Panc1 (cell line): ENCODE measurements at regions not wholly inside any gene's neighbourhood (a gene's known extent, or its start where the extent isn't known, plus 50 kb on each side); places are given as distances from the start of the nearest gene placed in this dataset.

Source experiments
- ATAC-seq: fragments of 200-7000 bp; cut with Tn5 transposase; 2 replicates; pipeline ENCODE4 v1.9.1; 2020; ENCODE audit warnings: mild to moderate bottlenecking, moderate library complexity
- BruUV-seq: library from RNA; stranded (reverse); fragments of 400-500 nt; replicated peaks from 2 replicates; lab custom pipeline; 2021; lab: Mats Ljungman, UMichigan
- CTCF ChIA-PET: fragments of 300-600 bp; sonication (Branson Sonifier 250); formaldehyde crosslinking; loops from one replicate; lab custom pipeline; 2022; ENCODE audit warnings: antibody characterized with exemption; lab: Charles Lee
- POLR2A ChIA-PET: fragments of 300-600 bp; sonication (Branson Sonifier 250); formaldehyde crosslinking; loops from one replicate; lab custom pipeline; 2022; ENCODE audit warnings: antibody characterized with exemption; lab: Charles Lee
- DNase-seq: peaks from one replicate; pipeline ENCODE4 v3.0.0-alpha.2; 2010; ENCODE audit warnings: low read depth, low spot score
- H3K27ac ChIP-seq: 2 replicates; pipeline ENCODE4 v1.5.1; 2011; ENCODE audit warnings: mild to moderate bottlenecking, low read length, inconsistent platforms
- H3K27me3 ChIP-seq: fragments of 200-500 bp; sonication (Bioruptor generic); 2 replicates; pipeline ENCODE4 v1.6.0; 2014; ENCODE audit warnings: low read length, inconsistent platforms; ENCODE audit not compliant: control insufficient read depth, insufficient read depth
- H3K36me3 ChIP-seq: fragments of 200-500 bp; sonication (Bioruptor generic); 2 replicates; pipeline ENCODE4 v1.5.1; 2014; ENCODE audit warnings: inconsistent platforms, mild to moderate bottlenecking, low read length, moderate library complexity; ENCODE audit not compliant: control insufficient read depth, insufficient read depth
- H3K4me1 ChIP-seq: 2 replicates; pipeline ENCODE4 v1.5.1; 2011; ENCODE audit warnings: inconsistent platforms, mild to moderate bottlenecking, low read length, moderate library complexity; ENCODE audit not compliant: control insufficient read depth, insufficient read depth
- H3K4me3 ChIP-seq, 2 experiments: 2 replicates each; pipeline ENCODE4 v1.5.1; 2011 to 2012; ENCODE audit warnings: low read depth in 2 of 2, low read length in 2 of 2, mild to moderate bottlenecking in 2 of 2, inconsistent platforms in 1 of 2, moderate library complexity in 1 of 2
- H3K9me3 ChIP-seq: fragments of 200-500 bp; sonication (Bioruptor generic); 2 replicates; pipeline ENCODE4 v1.5.1; 2014; ENCODE audit warnings: low read depth, mild to moderate bottlenecking, inconsistent platforms, low read length, moderate library complexity; ENCODE audit not compliant: control insufficient read depth, insufficient read depth
- CTCF ChIP-seq: fragments of 450-650 bp; IDR thresholded peaks from 2 replicates; pipeline ENCODE4 v1.5.1; 2017; ENCODE audit warnings: mild to moderate bottlenecking
- POLR2AphosphoS5 ChIP-seq: IDR thresholded peaks from 2 replicates; pipeline ENCODE4 v1.6.1; 2012; ENCODE audit warnings: mild to moderate bottlenecking, low read depth, low read length, moderate library complexity
- REST ChIP-seq, 2 experiments: IDR thresholded peaks; 2 replicates each; pipeline ENCODE4 v1.6.1; 2011 to 2012; ENCODE audit warnings: low read depth in 2 of 2, control low read depth in 1 of 2, low read length in 1 of 2, mild to moderate bottlenecking in 1 of 2, moderate library complexity in 1 of 2; ENCODE audit not compliant: insufficient read depth in 1 of 2
- SIN3A ChIP-seq: IDR thresholded peaks from 2 replicates; pipeline ENCODE4 v1.6.1; 2012; ENCODE audit warnings: low read depth, mild to moderate bottlenecking, low read length, moderate library complexity, borderline replicate concordance; ENCODE audit not compliant: insufficient read depth
- TCF7L2 ChIP-seq: IDR thresholded peaks from 2 replicates; pipeline ENCODE4 v1.6.1; 2011; ENCODE audit warnings: mild to moderate bottlenecking, low read depth, low read length, inconsistent platforms
- in situ Hi-C: cut with HindIII; loops from 2 replicates; pipeline ENCODE4 v1.10.0; 2016; ENCODE audit warnings: low sequenced_read_pairs, low pct_unique_long_range_greater_than_20kb
- intact Hi-C: fragments of 100-400 bp; cut with micrococcal nuclease; formaldehyde crosslinking; loops from one replicate; pipeline ENCODE4 v1.10.0; 2022; ENCODE audit not compliant: unreplicated experiment

GRCh38 chr16:52074133-52074532, 472.8 kb downstream of the TOX3 start:
- no TSS peak for BruUV-seq
- CTCF ChIA-PET, result no interaction called here
- TF ChIP-seq CTCF (no peak), REST (IDR thresholded peaks at IDR 0.05; ENCODE audit: insufficient read depth in 1 of 2, low read depth in 2 of 2, low read length in 1 of 2) (no peak)
- Histone ChIP-seq H3K27me3 (no peaks in the 10 kb centered on the region), H3K4me1 (no peaks in the 10 kb centered on the region), H3K27ac (no peak overlapping the region), H3K9me3 (no peaks in the 10 kb centered on the region), H3K4me3 (no peak overlapping the region), H3K36me3 (no peaks in the 10 kb centered on the region)
- POLR2A ChIA-PET, result no interaction called here
- intact Hi-C loops, result no loop called here
- ATAC-seq (no peak), DNase-seq (no peak)
- in situ Hi-C loops, result no loop called here

- in situ Hi-C loops, result no loop called here
- ATAC-seq (no peak), DNase-seq (no peak)
- intact Hi-C loops, result no loop called here
- Histone ChIP-seq H3K36me3 (no peaks in the 10 kb centered on the region), H3K27me3 (no peaks in the 10 kb centered on the region), H3K4me1 (no peaks in the 10 kb centered on the region), H3K4me3 (no peak overlapping the region), H3K9me3 (no peaks in the 10 kb centered on the region), H3K27ac (no peak overlapping the region)
- BruUV-seq, result no TSS peak
- POLR2A ChIA-PET, result no interaction called here
- TF ChIP-seq POLR2AphosphoS5 (no peak), CTCF (no peak), SIN3A (no peak), TCF7L2 (no peak), REST (IDR thresholded peaks at IDR 0.05; ENCODE audit: insufficient read depth in 1 of 2, low read depth in 2 of 2, low read length in 1 of 2) (no peak)
- CTCF ChIA-PET, result no interaction called here
Observed at GRCh38 chr16:52073024-52073423, 473.9 kb downstream of the TOX3 start.
